ENCODE measurements at regions not wholly inside any gene's neighbourhood (a gene's known extent, or its start where the extent isn't known, plus 50 kb on each side); places are given as distances from the start of the nearest gene placed in this dataset.

DNA sequence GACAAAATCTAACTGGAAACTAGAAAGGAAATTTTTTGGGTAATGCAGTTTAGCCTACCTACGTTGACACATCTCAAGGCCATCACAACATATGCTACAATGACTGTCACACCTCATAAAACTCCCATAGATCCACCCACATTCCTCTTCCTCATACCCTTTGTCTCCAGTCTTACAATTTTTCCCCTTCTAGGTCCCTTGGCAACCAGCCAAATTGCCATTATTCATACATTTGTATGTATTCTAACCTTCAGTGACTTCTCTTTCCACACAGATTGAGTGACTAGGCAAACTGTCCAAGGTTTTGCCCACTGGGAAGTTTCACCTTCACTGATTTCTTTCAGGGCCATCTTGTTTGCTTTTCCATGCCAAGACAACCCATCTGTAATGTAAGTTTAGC, 100.5 kb upstream of the TPK1 start:
- no peak for FAIRE-seq

DNA sequence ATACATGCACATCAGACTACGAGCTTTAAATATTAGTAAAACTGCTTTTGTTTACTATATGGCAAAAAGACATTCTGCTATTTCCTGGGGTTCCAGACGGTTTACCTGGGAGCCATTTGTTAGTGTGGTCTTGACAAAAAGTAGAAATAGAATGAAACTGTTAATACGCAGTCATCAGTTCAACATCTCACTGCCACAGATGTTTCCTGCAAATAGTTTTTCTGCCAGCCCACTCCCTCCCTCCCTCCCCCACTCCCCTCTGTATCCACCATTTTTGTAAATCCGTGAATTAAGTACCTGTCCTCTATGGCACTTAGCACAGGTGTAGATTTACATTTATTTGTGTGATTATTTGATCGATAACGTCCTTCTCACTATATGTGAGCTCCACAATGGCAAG, 74.6 kb upstream of the TPK1 start:
- FAIRE-seq, result no peak

DNA sequence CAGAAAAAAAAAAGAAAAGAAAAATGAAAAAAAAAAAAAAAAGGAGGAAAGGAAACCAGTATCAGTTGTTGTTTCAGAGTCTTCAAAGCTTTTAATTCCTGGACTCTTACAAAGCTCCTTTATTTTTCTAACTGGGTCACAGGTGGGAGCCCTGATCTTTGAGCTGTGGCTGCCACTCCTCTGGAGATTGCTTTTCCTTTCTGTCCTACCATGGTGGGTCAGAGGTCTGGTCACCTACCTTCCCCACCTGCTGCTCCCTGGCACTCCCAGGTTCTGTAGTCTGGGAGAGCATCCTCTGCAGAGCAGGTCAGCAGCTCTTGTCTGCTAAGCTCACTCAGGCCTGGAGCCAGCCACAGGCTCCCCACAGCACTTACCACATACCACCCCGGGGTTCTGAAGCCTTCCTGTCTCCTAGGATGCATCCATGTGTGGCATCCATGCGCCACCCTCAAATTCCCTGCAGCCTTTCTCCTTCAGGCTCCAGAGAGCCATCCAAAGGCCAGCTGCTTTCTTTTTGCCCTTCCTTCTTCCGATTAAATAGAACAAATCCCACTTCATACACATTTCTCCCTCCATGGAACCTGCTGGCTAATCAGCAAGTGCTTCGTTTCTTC, 73.2 kb upstream of the TPK1 start:
- no peak for FAIRE-seq

GRCh38 chr7:144908324-144908723, 72.5 kb upstream of the TPK1 start:
- no peak for FAIRE-seq

DNA sequence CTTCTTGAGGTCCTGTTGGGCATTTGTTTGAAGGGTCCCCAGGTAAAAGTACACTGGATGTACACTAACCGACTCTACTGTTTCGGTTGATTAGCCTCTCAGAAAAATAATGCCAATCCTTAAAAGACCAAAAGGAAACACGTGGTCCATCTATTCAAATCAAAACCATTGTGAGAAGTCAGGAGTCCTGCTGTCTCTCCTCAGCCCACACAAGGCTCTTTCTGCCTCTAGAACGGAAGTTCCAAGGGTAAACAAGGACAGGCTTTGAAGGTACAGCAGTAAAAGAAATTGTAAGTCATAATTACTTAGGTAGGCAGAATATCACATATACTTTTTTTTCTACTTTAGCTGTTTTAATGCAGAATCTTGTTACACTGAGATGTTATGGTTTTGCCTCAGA, 71.7 kb upstream of the TPK1 start:
- no peak for FAIRE-seq

DNA sequence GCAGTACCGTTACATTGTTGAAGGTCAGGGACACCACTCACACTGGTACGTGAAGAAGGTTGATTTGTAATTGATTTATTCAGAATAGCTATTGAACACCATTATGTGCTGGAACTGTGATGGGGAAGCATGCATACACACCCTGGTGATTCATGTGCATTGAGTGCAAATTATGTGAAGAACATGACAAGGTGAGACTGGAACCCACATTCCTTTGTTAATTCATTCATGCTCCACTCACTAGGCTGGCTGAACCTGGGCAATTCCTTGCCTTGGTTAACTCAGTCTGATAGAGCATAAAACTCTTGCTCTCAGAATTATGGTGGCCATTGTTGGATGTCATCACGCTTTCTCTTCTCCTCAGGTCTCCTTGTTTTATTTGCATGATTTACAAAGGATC, 67.3 kb upstream of the TPK1 start:
- no peak for FAIRE-seq

DNA sequence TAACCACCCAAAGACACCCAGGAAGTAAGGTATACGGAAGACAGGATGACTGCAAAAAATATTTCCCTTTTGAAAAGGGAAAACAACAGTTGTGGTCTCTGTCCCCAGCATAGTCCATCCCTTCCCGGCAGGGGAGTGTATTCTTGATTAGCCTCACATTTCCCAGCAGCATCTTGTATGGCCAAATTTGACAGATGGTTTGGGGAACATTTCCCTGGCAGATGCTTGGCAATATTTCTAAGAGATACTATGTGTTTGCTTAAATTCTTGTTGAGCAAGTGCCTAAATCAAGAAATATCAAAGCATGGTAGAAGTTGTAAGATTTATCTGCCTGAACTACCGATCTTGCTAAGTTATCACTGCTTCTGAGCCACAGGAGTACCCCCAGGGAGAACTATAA, 56.9 kb upstream of the TPK1 start:
- FAIRE-seq, result no peak
